ENCODE measurements at regions not wholly inside any gene's neighbourhood (a gene's known extent, or its start where the extent isn't known, plus 50 kb on each side); places are given as distances from the start of the nearest gene placed in this dataset.

GRCh38 chr10:63766745-63767137 is 245.5 kb downstream of the REEP3 start:
- no peak overlapping the region for H3K4me3 ChIP-seq (ENCODE audit: low read depth, low read length)
- DNase-seq (ENCODE audit: low read depth) = no peak
- no peak for TF ChIP-seq CTCF (conservative IDR thresholded peaks at IDR 0.05; ENCODE audit: low read depth, low read length)

- peak; percentile 97 for DNase-seq (ENCODE audit: low read depth)
- peak; percentile 39 for TF ChIP-seq CTCF (conservative IDR thresholded peaks at IDR 0.05; ENCODE audit: low read depth, low read length)
- H3K4me3 ChIP-seq (ENCODE audit: low read depth, low read length) = no peak overlapping the region
Observed at GRCh38 chr10:63767138-63767801, 246.1 kb downstream of the REEP3 start.

- H3K4me3 ChIP-seq (ENCODE audit: low read depth, low read length) = no peak overlapping the region
- no peak for DNase-seq (ENCODE audit: low read depth)
- TF ChIP-seq CTCF (conservative IDR thresholded peaks at IDR 0.05; ENCODE audit: low read depth, low read length) = no peak
Observed at GRCh38 chr10:63769367-63769766, 248.2 kb downstream of the REEP3 start.

- no peak overlapping the region for H3K4me3 ChIP-seq (ENCODE audit: low read depth, low read length)
- no peak for TF ChIP-seq CTCF (conservative IDR thresholded peaks at IDR 0.05; ENCODE audit: low read depth, low read length)
- no peak for DNase-seq (ENCODE audit: low read depth)
Observed at GRCh38 chr10:63770523-63770922, 249.3 kb downstream of the REEP3 start.

- no peak for DNase-seq (ENCODE audit: low read depth)
- no peak overlapping the region for H3K4me3 ChIP-seq (ENCODE audit: low read depth, low read length)
- TF ChIP-seq CTCF (conservative IDR thresholded peaks at IDR 0.05; ENCODE audit: low read depth, low read length) = no peak
Observed at GRCh38 chr10:63772491-63772890, 251.3 kb downstream of the REEP3 start.

GRCh38 chr10:63773106-63773505 is 251.9 kb downstream of the REEP3 start:
- H3K4me3 ChIP-seq (ENCODE audit: low read depth, low read length) = no peak overlapping the region
- TF ChIP-seq CTCF (conservative IDR thresholded peaks at IDR 0.05; ENCODE audit: low read depth, low read length) = no peak
- DNase-seq (ENCODE audit: low read depth) = no peak

- TF ChIP-seq CTCF (conservative IDR thresholded peaks at IDR 0.05; ENCODE audit: low read depth, low read length) = no peak
- no peak overlapping the region for H3K4me3 ChIP-seq (ENCODE audit: low read depth, low read length)
- no peak for DNase-seq (ENCODE audit: low read depth)
Observed at GRCh38 chr10:63773962-63774361, 252.8 kb downstream of the REEP3 start.

All from choroid plexus epithelial cell (primary cell).